Activated CD4-positive, CD25-positive, alpha-beta regulatory T cell treated with anti-CD3 and anti-CD28 coated beads, Interleukin-2, amount 50 U/mL, for 24 hours (primary cell): ENCODE measurements at regions not wholly inside any gene's neighbourhood (a gene's known extent, or its start where the extent isn't known, plus 50 kb on each side); places are given as distances from the start of the nearest gene placed in this dataset.

ENCODE experiments used
- ATAC-seq, 2 donors: fragments of 150-1000 bp; cut with Tn5 transposase; one replicate each; pipeline ENCODE4 v1.10.0; 2021; ENCODE audit warnings: mild to moderate bottlenecking in 1 of 2, moderate library complexity in 1 of 2

GRCh38 chr12:47558625-47559345 is 147.0 kb downstream of the RPAP3 start:
- peak in 1 of 2 donors; percentile 56 for ATAC-seq

GRCh38 chr12:47557386-47557785 is 148.4 kb downstream of the RPAP3 start:
- ATAC-seq: no peak

- ATAC-seq: no peak
These were observed 149.4 kb downstream of the RPAP3 start for GRCh38 chr12:47556261-47557030.

GRCh38 chr12:47554046-47554653 is 151.7 kb downstream of the RPAP3 start:
- no peak for ATAC-seq

- ATAC-seq: no peak
These were observed 152.6 kb downstream of the RPAP3 start for GRCh38 chr12:47553266-47553665.

GRCh38 chr12:47551426-47551851 is 154.4 kb downstream of the RPAP3 start:
- ATAC-seq: no peak

- no peak for ATAC-seq
These were observed 156.6 kb downstream of the RPAP3 start for GRCh38 chr12:47549258-47549657.

- no peak for ATAC-seq
These were observed 157.4 kb downstream of the RPAP3 start for GRCh38 chr12:47548401-47548800.

GRCh38 chr12:47547077-47547476 is 158.8 kb downstream of the RPAP3 start:
- no peak for ATAC-seq

GRCh38 chr12:47545938-47546609 is 159.8 kb downstream of the RPAP3 start:
- ATAC-seq: no peak

GRCh38 chr12:47534695-47535094 is 171.1 kb downstream of the RPAP3 start:
- ATAC-seq: no peak

- no peak for ATAC-seq
These were observed 175.8 kb downstream of the RPAP3 start for GRCh38 chr12:47530050-47530449.

GRCh38 chr12:47527816-47528215 is 178.0 kb downstream of the RPAP3 start:
- ATAC-seq: no peak

- ATAC-seq: no peak
These were observed 185.8 kb downstream of the RPAP3 start for GRCh38 chr12:47520029-47520428.

GRCh38 chr12:47517122-47517521 is 188.7 kb downstream of the RPAP3 start:
- no peak for ATAC-seq

GRCh38 chr12:47509398-47509851 is 196.4 kb downstream of the RPAP3 start:
- no peak for ATAC-seq

- ATAC-seq: no peak
These were observed 198.6 kb downstream of the RPAP3 start for GRCh38 chr12:47507221-47507620.

GRCh38 chr12:47504775-47505446 is 200.9 kb downstream of the RPAP3 start:
- ATAC-seq: peak; percentile 64 to 80

- ATAC-seq: no peak
These were observed 212.0 kb downstream of the RPAP3 start for GRCh38 chr12:47493801-47494200.

- ATAC-seq: no peak
These were observed 214.1 kb downstream of the RPAP3 start for GRCh38 chr12:47491516-47492305.

GRCh38 chr12:47488888-47489287 is 216.9 kb downstream of the RPAP3 start:
- ATAC-seq: no peak

- no peak for ATAC-seq
These were observed 224.8 kb downstream of the RPAP3 start for GRCh38 chr12:47481041-47481440.
